Activated CD4-positive, alpha-beta memory T cell treated with anti-CD3 and anti-CD28 coated beads, Interleukin-2, amount 10 ng/mL, durations not matched to agents 7 days and 5 days (primary cell): ENCODE measurements at regions not wholly inside any gene's neighbourhood (a gene's known extent, or its start where the extent isn't known, plus 50 kb on each side); places are given as distances from the start of the nearest gene placed in this dataset.

Experiments used
- CTCF ChIA-PET: fragments of 350-600 bp; sonication (Branson Sonifier 250); formaldehyde crosslinking; loops from one replicate; lab custom pipeline; 2021; ENCODE audit warnings: antibody characterized with exemption, inconsistent platforms; lab: Charles Lee
- POLR2A ChIA-PET: fragments of 350-600 bp; sonication (Branson Sonifier 250); formaldehyde crosslinking; loops from one replicate; lab custom pipeline; 2021; ENCODE audit warnings: antibody characterized with exemption; lab: Charles Lee
- DNase-seq: peaks from one replicate; pipeline ENCODE4 v3.0.0-alpha.2; 2020
- H3K27ac Mint-ChIP-seq: one replicate; pipeline ENCODE4 v1.8.0; 2021; ENCODE audit warnings: mild to moderate bottlenecking, mixed read lengths
- H3K27me3 Mint-ChIP-seq: one replicate; pipeline ENCODE4 v1.8.0; 2021; ENCODE audit warnings: mixed read lengths
- H3K36me3 Mint-ChIP-seq: one replicate; pipeline ENCODE4 v1.8.0; 2021; ENCODE audit warnings: low read depth, mixed read lengths
- H3K4me1 Mint-ChIP-seq: one replicate; pipeline ENCODE4 v1.8.0; 2021; ENCODE audit warnings: mixed read lengths
- H3K4me3 Mint-ChIP-seq: one replicate; pipeline ENCODE4 v1.8.0; 2021; ENCODE audit warnings: mild to moderate bottlenecking, mixed read lengths
- H3K9me3 Mint-ChIP-seq: one replicate; pipeline ENCODE4 v1.8.0; 2021; ENCODE audit warnings: mixed read lengths

DNA sequence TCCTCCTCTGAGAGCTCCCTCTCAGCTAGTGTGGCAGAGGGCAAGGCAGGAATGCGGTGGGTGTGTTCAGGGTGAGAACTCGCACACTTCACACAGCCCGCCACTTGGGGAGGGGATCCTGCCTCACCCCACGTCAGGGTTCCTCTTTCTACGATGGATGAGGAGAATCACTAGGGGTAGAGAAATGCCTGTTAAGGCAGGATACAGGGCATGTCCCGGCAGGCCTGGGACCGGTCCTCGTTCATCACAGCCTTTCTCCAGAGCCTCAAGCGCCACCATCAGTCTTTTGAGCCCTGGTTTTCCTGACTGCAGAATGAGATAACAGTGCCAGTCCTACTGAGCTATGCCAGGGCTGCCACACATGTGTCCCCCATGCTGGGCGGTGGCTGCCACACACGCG, 546.7 kb upstream of the ADARB2 start:
- no peak overlapping the region for H3K4me3 Mint-ChIP-seq
- H3K27me3 Mint-ChIP-seq = no peaks in the 10 kb centered on the region
- ChIA-PET CTCF (no interaction called here), POLR2A (no interaction called here)
- no peaks in the 10 kb centered on the region for H3K9me3 Mint-ChIP-seq
- no peak for DNase-seq
- H3K4me1 Mint-ChIP-seq = no peaks in the 10 kb centered on the region
- H3K36me3 Mint-ChIP-seq = no peaks in the 10 kb centered on the region
- no peak overlapping the region for H3K27ac Mint-ChIP-seq

- Mint-ChIP-seq H3K27ac (no peak overlapping the region), H3K36me3 (no peaks in the 10 kb centered on the region), H3K4me3 (no peak overlapping the region), H3K9me3 (no peaks in the 10 kb centered on the region), H3K27me3 (no peaks in the 10 kb centered on the region), H3K4me1 (no peaks in the 10 kb centered on the region)
- POLR2A ChIA-PET = no interaction called here
- CTCF ChIA-PET = no interaction called here
- no peak for DNase-seq
Observed at GRCh38 chr10:2282202-2282601, 544.9 kb upstream of the ADARB2 start.

DNA sequence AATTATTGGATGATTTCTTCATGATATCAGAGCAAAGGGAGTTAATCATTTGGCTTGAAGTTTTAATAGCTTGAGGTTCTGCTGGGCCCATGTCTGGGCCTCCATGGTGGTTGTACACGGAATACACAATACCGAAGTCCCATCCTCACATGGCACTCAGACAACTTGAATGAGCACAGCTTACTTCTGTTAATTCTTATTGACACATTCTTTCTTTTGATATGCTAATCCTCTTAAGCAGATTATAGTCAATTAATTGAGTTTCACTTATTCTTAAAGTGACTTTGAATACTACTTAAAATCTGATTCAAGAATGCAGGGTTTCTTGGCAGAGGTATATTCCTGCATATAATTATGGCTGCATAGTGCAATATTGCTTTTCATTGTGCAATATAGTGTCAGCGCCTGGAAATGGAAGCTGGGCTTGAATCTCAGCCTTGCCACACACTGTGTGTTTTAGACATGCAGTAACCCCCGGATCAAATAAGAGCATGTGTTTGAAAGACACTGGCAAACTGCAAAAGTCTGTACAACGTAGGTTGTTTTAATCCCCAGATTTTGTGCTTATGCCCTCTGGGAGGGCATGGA, 543.5 kb upstream of the ADARB2 start:
- Mint-ChIP-seq H3K27ac (no peak overlapping the region), H3K4me3 (no peak overlapping the region), H3K36me3 (no peaks in the 10 kb centered on the region), H3K4me1 (no peaks in the 10 kb centered on the region), H3K27me3 (no peaks in the 10 kb centered on the region), H3K9me3 (peaks cover 3% of the 10 kb centered on the region)
- POLR2A ChIA-PET = no interaction called here
- CTCF ChIA-PET = no interaction called here
- no peak for DNase-seq

GRCh38 chr10:2279711-2280110, 542.4 kb upstream of the ADARB2 start:
- Mint-ChIP-seq H3K9me3 (peaks cover 3% of the 10 kb centered on the region), H3K4me3 (no peak overlapping the region), H3K27ac (no peak overlapping the region), H3K4me1 (no peaks in the 10 kb centered on the region), H3K36me3 (no peaks in the 10 kb centered on the region), H3K27me3 (no peaks in the 10 kb centered on the region)
- POLR2A ChIA-PET = no interaction called here
- CTCF ChIA-PET = no interaction called here
- DNase-seq = no peak

DNA sequence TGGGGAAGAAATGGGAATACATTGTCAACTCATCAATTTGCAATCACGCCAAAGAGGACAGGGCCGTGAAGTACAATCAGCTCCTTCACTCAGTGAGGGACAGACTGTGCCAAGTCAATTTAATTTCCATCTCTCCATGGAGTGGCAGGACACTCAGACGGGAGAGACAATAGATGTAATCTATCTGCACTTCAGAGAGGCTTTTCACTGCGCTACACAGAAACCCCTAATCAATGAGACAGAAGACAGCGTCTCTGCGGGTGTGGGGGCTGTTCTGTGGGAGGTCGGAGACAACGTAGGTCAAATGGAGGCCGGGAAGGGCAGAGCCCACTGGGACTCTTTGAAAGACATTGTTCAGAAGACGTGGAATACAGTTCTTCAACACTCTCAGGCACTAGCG, 541.0 kb upstream of the ADARB2 start:
- DNase-seq = no peak
- CTCF ChIA-PET = no interaction called here

DNA sequence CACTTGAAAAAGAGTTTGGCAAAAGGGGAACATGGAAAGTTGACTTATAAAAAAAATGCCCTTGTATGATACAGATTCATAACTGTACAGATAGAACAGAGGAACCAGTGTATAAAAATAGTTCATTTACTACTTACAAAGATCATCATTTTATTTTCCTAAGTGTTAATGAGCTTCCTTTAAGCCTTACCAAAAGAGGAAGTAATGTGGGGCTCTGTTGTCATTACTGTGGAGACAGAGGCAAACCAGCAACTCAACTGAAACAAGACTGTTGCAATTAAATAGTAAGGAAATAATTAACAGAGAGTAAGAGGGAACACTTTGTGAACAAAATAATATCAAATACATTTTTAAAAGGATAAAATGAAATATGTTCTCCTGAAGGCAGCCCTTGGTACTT, 526.2 kb upstream of the ADARB2 start:
- Mint-ChIP-seq H3K27me3 (no peaks in the 10 kb centered on the region), H3K9me3 (peaks cover 2% of the 10 kb centered on the region), H3K4me1 (no peaks in the 10 kb centered on the region), H3K27ac (no peak overlapping the region), H3K4me3 (no peak overlapping the region), H3K36me3 (no peaks in the 10 kb centered on the region)
- CTCF ChIA-PET = no interaction called here
- POLR2A ChIA-PET = no interaction called here
- DNase-seq = no peak

More for the DNA sequence above, 541.0 kb upstream of the ADARB2 start:
- Mint-ChIP-seq H3K9me3 (peaks cover 5% of the 10 kb centered on the region), H3K4me1 (no peaks in the 10 kb centered on the region), H3K27ac (no peak overlapping the region), H3K27me3 (no peaks in the 10 kb centered on the region), H3K4me3 (no peak overlapping the region), H3K36me3 (no peaks in the 10 kb centered on the region)
- POLR2A ChIA-PET = no interaction called here

DNA sequence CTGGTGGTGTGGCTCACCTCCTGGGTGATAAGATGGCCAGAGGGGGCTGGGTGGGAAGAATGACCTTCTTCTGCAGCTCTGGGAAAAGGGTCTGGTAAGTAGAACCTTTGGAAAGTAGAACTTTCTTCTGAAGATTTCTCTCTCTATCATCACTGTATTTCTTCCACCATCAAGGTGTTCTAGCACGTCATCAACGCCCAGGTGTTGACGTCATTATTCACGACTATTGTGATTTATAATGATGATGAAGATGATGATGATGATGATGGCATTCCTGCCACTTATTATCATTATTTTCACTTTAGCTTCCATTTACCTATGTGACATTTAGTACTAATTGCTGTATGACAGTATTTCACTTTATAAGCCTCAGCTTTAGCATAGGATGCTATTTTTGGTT, 525.6 kb upstream of the ADARB2 start:
- DNase-seq = no peak
- Mint-ChIP-seq H3K27me3 (no peaks in the 10 kb centered on the region), H3K4me3 (no peak overlapping the region), H3K9me3 (peaks cover 2% of the 10 kb centered on the region), H3K4me1 (no peaks in the 10 kb centered on the region), H3K36me3 (no peaks in the 10 kb centered on the region), H3K27ac (no peak overlapping the region)
- POLR2A ChIA-PET = no interaction called here
- CTCF ChIA-PET = no interaction called here

- Mint-ChIP-seq H3K27ac (no peak overlapping the region), H3K4me1 (no peaks in the 10 kb centered on the region), H3K9me3 (peaks cover 2% of the 10 kb centered on the region), H3K4me3 (no peak overlapping the region), H3K36me3 (no peaks in the 10 kb centered on the region), H3K27me3 (no peaks in the 10 kb centered on the region)
- POLR2A ChIA-PET = no interaction called here
- CTCF ChIA-PET = no interaction called here
- no peak for DNase-seq
Observed at GRCh38 chr10:2262333-2262732, 525.0 kb upstream of the ADARB2 start.

DNA sequence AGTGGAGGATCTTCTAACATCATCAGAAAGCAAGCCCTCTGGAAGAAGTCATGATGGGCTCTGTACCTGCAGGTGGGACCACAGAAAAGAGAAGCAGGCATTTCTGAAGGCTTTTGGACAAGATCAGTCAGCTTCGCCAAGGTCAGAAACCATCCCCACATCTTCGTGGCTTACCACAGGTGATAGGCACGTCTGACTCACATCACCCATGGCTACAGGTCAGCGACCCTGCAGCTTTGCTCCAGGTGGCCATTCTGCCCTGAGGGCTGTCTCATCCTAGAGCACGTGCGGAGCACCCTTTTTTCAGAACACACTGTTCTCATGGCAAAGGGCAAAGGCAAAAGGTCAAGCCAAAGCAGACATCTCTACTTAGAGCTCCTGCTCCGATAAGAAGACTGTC, 518.9 kb upstream of the ADARB2 start:
- CTCF ChIA-PET = no interaction called here
- H3K27ac Mint-ChIP-seq = no peak overlapping the region
- no peak for DNase-seq
- peaks cover 2% of the 10 kb centered on the region for H3K9me3 Mint-ChIP-seq
- no peak overlapping the region for H3K4me3 Mint-ChIP-seq
- POLR2A ChIA-PET = no interaction called here
- no peaks in the 10 kb centered on the region for H3K36me3 Mint-ChIP-seq
- H3K4me1 Mint-ChIP-seq = no peaks in the 10 kb centered on the region
- H3K27me3 Mint-ChIP-seq = no peaks in the 10 kb centered on the region

DNA sequence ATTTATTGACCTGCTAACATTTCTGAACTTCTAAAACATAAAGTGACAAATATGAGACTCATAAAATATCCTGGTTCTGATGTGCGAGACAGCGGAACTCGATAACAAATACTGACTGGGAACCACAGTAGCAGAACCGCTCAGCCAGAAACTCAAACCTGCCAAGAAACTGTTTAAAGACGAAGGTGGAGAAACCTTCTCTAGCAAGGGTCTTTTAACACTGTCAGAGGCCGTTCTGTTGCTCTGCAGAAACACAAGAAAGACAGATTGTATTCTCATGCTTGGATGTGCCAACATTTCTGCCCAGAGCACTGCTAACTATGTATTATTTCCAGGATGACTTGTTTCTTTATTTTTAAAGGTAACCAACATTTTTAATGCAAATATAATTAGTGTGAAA, 514.8 kb upstream of the ADARB2 start:
- Mint-ChIP-seq H3K27me3 (no peaks in the 10 kb centered on the region), H3K27ac (no peak overlapping the region), H3K4me3 (no peak overlapping the region), H3K4me1 (no peaks in the 10 kb centered on the region), H3K9me3 (peaks cover 8% of the 10 kb centered on the region), H3K36me3 (no peaks in the 10 kb centered on the region)
- ChIA-PET CTCF (no interaction called here), POLR2A (no interaction called here)
- DNase-seq = no peak

GRCh38 chr10:2251631-2252030, 514.3 kb upstream of the ADARB2 start:
- DNase-seq = no peak
- Mint-ChIP-seq H3K4me3 (no peak overlapping the region), H3K27me3 (no peaks in the 10 kb centered on the region), H3K27ac (no peak overlapping the region), H3K4me1 (no peaks in the 10 kb centered on the region), H3K9me3 (peaks cover 8% of the 10 kb centered on the region), H3K36me3 (no peaks in the 10 kb centered on the region)
- CTCF ChIA-PET = no interaction called here
- POLR2A ChIA-PET = no interaction called here

DNA sequence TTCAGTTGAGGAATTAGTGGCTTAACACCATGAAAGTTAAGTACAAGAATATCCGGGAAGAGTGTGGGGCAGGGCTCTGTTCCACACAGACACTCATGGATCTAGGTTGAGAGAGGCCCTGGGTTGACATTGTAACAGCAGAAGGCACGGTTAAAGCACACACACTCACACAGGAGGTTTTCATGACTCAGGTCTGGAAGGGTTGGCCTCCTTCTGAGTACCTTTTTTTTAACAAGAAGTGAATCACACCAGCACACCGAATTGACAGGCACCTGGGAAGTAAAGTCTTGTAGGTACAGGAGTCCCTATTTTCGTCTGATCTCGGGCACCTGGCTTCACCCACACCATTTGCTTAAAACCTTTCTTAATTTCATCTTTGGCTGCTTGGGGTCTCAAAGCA, 509.4 kb upstream of the ADARB2 start:
- no peaks in the 10 kb centered on the region for H3K36me3 Mint-ChIP-seq
- H3K4me3 Mint-ChIP-seq = no peak overlapping the region
- no peak overlapping the region for H3K27ac Mint-ChIP-seq
- DNase-seq = no peak
- POLR2A ChIA-PET = no interaction called here
- peaks cover 11% of the 10 kb centered on the region for H3K9me3 Mint-ChIP-seq
- CTCF ChIA-PET = no interaction called here
- no peaks in the 10 kb centered on the region for H3K4me1 Mint-ChIP-seq
- H3K27me3 Mint-ChIP-seq = no peaks in the 10 kb centered on the region

GRCh38 chr10:2245580-2245979, 508.3 kb upstream of the ADARB2 start:
- ChIA-PET POLR2A (no interaction called here), CTCF (no interaction called here)
- H3K36me3 Mint-ChIP-seq = no peaks in the 10 kb centered on the region
- no peaks in the 10 kb centered on the region for H3K27me3 Mint-ChIP-seq
- H3K4me1 Mint-ChIP-seq = no peaks in the 10 kb centered on the region
- no peak overlapping the region for H3K4me3 Mint-ChIP-seq
- no peak overlapping the region for H3K27ac Mint-ChIP-seq
- no peak for DNase-seq
- peaks cover 6% of the 10 kb centered on the region for H3K9me3 Mint-ChIP-seq

DNA sequence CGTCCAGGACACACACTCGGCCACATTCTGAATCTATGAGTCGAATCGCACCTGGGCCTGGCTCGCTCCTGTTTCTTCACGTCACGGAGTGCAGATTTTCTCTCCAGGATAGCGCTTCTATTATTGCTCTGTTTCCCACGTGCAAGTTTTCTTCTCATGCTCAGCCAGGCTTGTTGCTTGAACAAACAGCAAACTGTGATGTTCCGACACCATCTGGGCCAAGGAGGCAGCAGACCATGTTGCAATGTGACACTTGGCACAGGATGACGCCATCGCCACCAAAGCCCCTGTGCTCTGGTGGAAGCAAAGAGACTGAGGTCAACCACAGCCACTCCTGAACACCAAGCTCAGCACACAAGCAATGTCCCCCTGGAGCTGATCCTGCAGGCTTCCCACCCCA, 507.1 kb upstream of the ADARB2 start:
- ChIA-PET CTCF (no interaction called here), POLR2A (no interaction called here)
- Mint-ChIP-seq H3K27me3 (no peaks in the 10 kb centered on the region), H3K36me3 (no peaks in the 10 kb centered on the region), H3K4me3 (no peak overlapping the region), H3K9me3 (peaks cover 4% of the 10 kb centered on the region), H3K4me1 (no peaks in the 10 kb centered on the region), H3K27ac (no peak overlapping the region)
- DNase-seq = no peak
